NCI-H187 (cell line): ENCODE measurements at regions not wholly inside any gene's neighbourhood (a gene's known extent, or its start where the extent isn't known, plus 50 kb on each side); places are given as distances from the start of the nearest gene placed in this dataset.
"Not testable (repeated sequence)": the region's sequence is repeated elsewhere in the genome, so short reads cannot be mapped to it uniquely, and the experiment has no call there.

Source experiments
- DNase-seq, 2 experiments: peaks; one replicate each; lab custom pipeline; 2025; lab: John Stamatoyannopoulos, UW

- not testable (repeated sequence) for DNase-seq
Observed at GRCh38 chr6:120930500-120930899, 403.8 kb downstream of the TBC1D32 start.

- no peak for DNase-seq
Observed at GRCh38 chr6:120924214-120924613, 410.1 kb downstream of the TBC1D32 start.

GRCh38 chr6:120918137-120918536 lies 416.1 kb downstream of the TBC1D32 start:
- DNase-seq = no peak

GRCh38 chr6:120916844-120917243 lies 417.4 kb downstream of the TBC1D32 start:
- DNase-seq = no peak

GRCh38 chr6:120913486-120913885 lies 420.8 kb downstream of the TBC1D32 start:
- no peak for DNase-seq

GRCh38 chr6:120908767-120909166 lies 425.5 kb downstream of the TBC1D32 start:
- no peak for DNase-seq

- no peak for DNase-seq
Observed at GRCh38 chr6:120903836-120904235, 430.4 kb downstream of the TBC1D32 start.

- DNase-seq = no peak
Observed at GRCh38 chr6:120899932-120900331, 434.3 kb downstream of the TBC1D32 start.

- DNase-seq = no peak
Observed at GRCh38 chr6:120894077-120894476, 440.2 kb downstream of the TBC1D32 start.

- DNase-seq = no peak
Observed at GRCh38 chr6:120876931-120877330, 457.3 kb downstream of the TBC1D32 start.

GRCh38 chr6:120876424-120876823 lies 457.9 kb downstream of the TBC1D32 start:
- DNase-seq = no peak

GRCh38 chr6:120875900-120876299 lies 458.4 kb downstream of the TBC1D32 start:
- DNase-seq = no peak

GRCh38 chr6:120874422-120874821 lies 459.9 kb downstream of the TBC1D32 start:
- DNase-seq = no peak

- DNase-seq = no peak
Observed at GRCh38 chr6:120873125-120873865, 461.0 kb downstream of the TBC1D32 start.

GRCh38 chr6:120872262-120872578 lies 462.1 kb downstream of the TBC1D32 start:
- no peak for DNase-seq

GRCh38 chr6:120871416-120872261 lies 462.6 kb downstream of the TBC1D32 start:
- no peak for DNase-seq

GRCh38 chr6:120869397-120869796 lies 464.9 kb downstream of the TBC1D32 start:
- DNase-seq = no peak

GRCh38 chr6:120857422-120857821 lies 476.9 kb downstream of the TBC1D32 start:
- DNase-seq = no peak

GRCh38 chr6:120854583-120854982 lies 479.7 kb downstream of the TBC1D32 start:
- no peak for DNase-seq

- DNase-seq = no peak
Observed at GRCh38 chr6:120853489-120853888, 480.8 kb downstream of the TBC1D32 start.

GRCh38 chr6:120852293-120852849 lies 481.9 kb downstream of the TBC1D32 start:
- DNase-seq = no peak

- DNase-seq = peak in 1 of 2 experiments; percentile 21
Observed at GRCh38 chr6:120826253-120826652, 508.0 kb downstream of the TBC1D32 start.

GRCh38 chr6:120816794-120817193 lies 517.5 kb downstream of the TBC1D32 start:
- DNase-seq = no peak
